Esophagus muscularis mucosa (tissue), 3 donors: ENCODE measurements at regions not wholly inside any gene's neighbourhood (a gene's known extent, or its start where the extent isn't known, plus 50 kb on each side); places are given as distances from the start of the nearest gene placed in this dataset.

Experiments used
- POLR2A ChIP-seq: fragments of 450-650 bp; IDR thresholded peaks from one replicate; pipeline ENCODE4 v1.6.1; 2017; ENCODE audit warnings: antibody characterized with exemption, moderate library complexity, mild to moderate bottlenecking, low read depth
- POLR2AphosphoS5 ChIP-seq, 2 donors: sonication (generic); formaldehyde crosslinking; IDR thresholded peaks; one replicate each; pipeline ENCODE4 v1.6.1; 2017; ENCODE audit warnings: antibody characterized with exemption in 2 of 2
- TF ChIP-seq, protein P1 (sequence below), 3 experiments: fragments of 200-600 bp in 2 of 3; fragments of 450-650 bp in 1 of 3; sonication (generic) in 2 of 3; IDR thresholded peaks; one replicate each; pipeline ENCODE4 v1.5.1; 2017 to 2019; ENCODE audit warnings: antibody characterized with exemption in 3 of 3, mild to moderate bottlenecking in 2 of 3, moderate library complexity in 1 of 3

DNA sequence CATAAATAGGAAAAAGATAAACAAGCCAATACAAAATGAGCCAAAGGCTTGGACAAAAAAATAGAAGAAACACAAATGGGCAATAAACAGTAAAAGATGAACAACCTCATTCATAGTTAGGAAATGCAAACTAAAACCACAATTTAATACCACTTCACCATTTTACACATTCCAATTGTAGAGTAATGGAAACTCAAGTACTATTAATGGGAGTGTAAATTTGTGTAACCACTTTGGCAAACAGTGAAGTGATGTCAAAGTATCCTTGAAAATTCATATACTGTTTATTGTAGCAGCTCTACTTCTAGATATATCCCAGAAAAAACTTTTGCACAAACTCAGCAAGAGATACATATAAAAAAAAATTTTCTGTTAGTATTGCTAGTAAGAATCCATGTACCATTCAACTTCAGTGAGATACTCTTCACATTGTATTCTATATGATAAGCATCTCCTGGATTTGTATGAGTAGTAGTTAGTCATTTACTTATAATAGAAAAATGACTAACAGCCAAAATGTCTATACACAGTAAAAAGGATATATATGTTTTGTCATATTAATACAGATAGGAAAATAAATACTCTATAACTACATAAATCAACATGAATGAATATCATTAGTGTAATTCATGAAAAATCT lies 229.8 kb downstream of the DKK2 start:
- TF ChIP-seq, protein P1, sequence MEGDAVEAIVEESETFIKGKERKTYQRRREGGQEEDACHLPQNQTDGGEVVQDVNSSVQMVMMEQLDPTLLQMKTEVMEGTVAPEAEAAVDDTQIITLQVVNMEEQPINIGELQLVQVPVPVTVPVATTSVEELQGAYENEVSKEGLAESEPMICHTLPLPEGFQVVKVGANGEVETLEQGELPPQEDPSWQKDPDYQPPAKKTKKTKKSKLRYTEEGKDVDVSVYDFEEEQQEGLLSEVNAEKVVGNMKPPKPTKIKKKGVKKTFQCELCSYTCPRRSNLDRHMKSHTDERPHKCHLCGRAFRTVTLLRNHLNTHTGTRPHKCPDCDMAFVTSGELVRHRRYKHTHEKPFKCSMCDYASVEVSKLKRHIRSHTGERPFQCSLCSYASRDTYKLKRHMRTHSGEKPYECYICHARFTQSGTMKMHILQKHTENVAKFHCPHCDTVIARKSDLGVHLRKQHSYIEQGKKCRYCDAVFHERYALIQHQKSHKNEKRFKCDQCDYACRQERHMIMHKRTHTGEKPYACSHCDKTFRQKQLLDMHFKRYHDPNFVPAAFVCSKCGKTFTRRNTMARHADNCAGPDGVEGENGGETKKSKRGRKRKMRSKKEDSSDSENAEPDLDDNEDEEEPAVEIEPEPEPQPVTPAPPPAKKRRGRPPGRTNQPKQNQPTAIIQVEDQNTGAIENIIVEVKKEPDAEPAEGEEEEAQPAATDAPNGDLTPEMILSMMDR (IDR thresholded peaks at IDR 0.05) = no peak
- no peak for TF ChIP-seq POLR2A
- no peak for TF ChIP-seq POLR2AphosphoS5 (IDR thresholded peaks at IDR 0.05)
